ENCODE measurements at regions not wholly inside any gene's neighbourhood (a gene's known extent, or its start where the extent isn't known, plus 50 kb on each side); places are given as distances from the start of the nearest gene placed in this dataset.
"Not testable (repeated sequence)": the region's sequence is repeated elsewhere in the genome, so short reads cannot be mapped to it uniquely, and the experiment has no call there.

DNA sequence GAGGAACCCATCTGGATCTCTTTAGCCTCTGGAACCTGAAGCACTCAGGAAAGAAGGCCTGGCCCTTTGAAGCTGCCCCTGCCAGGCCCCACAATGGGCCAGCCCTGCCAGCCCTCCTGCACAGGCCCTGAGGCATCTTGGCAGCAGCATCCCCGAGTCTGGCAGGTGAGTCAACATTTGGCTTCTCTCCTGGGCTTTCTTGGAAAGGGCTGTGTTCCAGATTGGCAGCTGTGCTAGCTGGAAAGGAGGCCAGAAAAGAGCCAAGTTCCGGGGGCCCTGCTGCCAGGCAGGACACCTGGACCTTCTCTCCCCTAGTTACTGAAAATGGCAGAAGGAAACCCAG lies 187.2 kb downstream of the SHQ1 start:
- in situ Hi-C loops (cut with MboI; ENCODE audit: low sequenced_read_pairs), result no loop called here

GRCh38 chr3:72660270-72661114 lies 187.8 kb downstream of the SHQ1 start:
- in situ Hi-C loops (cut with MboI; ENCODE audit: low sequenced_read_pairs), result no loop called here

- in situ Hi-C loops (cut with MboI; ENCODE audit: low sequenced_read_pairs), result no loop called here
Measured at GRCh38 chr3:72659596-72659995, 188.6 kb downstream of the SHQ1 start.

DNA sequence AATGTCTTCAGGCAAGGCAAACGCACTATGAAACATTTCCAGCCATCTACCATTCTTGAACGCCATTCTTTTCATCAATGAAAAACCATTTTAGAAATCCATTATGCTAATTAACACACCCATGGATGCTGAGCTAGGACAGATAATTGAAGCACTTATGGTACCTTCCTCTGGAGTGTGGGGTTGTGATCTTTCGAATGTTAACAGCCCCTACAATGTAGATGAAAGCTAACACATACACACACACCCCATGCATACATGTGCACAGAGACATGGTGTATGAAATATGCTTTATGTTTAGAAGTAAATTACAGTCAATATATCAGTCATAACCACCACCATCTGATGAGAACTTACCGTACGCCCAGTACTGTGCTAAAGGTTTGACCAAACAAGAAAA lies 189.1 kb downstream of the SHQ1 start:
- in situ Hi-C loops (cut with MboI; ENCODE audit: low sequenced_read_pairs), result no loop called here

DNA sequence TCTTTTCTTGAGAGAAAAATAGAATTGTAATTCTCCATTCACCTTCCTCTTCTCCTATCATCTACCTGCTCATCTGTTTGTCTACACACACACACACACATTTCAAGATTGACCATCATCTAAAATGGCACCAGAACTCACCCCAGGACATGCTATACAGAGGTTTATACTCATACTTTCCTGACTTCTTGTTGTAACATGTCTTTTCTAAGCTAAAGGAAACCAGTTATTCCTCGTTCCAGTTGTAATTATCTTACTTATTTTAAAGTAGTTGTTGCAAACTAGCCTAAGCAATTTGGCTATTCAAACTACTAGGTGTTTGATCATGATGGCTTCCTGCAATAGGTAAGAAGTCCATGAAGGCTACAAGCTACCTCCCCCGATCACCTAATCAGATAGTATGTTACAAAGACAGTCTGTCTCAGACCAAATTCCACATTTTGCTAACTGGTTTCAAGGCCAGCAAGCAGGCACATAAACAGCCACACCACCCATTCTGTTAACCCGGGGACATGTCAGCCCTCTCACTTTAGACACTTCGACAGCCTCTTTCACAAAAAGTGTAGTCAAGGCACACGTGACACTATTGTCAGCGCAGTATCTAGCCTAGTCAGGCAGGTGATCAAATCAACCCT lies 189.7 kb downstream of the SHQ1 start:
- in situ Hi-C loops (cut with MboI; ENCODE audit: low sequenced_read_pairs), result no loop called here

DNA sequence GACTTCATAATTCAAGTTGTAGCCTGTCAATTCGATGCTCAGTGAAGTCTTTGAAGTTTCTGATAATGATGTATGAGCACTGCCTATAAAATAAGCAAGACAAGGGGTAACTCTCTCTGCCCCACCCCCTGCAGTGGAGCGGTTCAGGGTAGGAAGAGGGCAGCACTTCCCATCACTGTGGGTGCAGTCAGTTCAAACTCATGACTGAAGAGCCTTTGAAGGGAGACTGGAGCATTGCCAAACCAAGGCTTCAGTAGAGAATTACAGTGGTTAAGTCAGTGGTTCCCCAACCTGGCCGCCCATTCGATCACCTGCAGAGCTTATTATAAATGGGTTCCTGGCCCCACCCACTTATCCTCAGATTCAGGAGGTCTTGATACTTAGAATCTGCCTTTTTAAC lies 190.6 kb downstream of the SHQ1 start:
- in situ Hi-C loops (cut with MboI; ENCODE audit: low sequenced_read_pairs), result no loop called here

GRCh38 chr3:72655723-72656122 lies 192.5 kb downstream of the SHQ1 start:
- in situ Hi-C loops (cut with MboI; ENCODE audit: low sequenced_read_pairs), result no loop called here

DNA sequence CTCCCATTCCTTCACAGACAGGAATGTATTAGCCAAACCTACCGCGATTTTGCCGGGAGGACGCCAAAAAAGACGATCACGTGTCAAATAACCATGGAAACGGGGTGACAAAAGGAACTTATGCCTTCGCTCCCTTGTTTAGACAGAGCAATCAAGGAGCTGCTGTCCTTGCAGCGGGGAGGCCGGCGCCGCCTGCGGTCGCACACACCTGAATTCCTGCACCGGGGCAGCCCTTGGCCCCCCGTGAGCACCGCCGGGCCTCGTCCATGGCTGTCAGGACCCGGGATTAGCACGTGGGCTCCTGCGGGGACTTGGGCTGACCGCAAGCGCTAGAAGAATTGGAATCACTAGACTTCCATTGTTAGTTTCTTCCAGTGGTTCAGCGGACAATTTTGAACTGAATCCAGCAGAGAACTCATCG lies 193.1 kb downstream of the SHQ1 start:
- in situ Hi-C loops (cut with MboI; ENCODE audit: low sequenced_read_pairs), result no loop called here

DNA sequence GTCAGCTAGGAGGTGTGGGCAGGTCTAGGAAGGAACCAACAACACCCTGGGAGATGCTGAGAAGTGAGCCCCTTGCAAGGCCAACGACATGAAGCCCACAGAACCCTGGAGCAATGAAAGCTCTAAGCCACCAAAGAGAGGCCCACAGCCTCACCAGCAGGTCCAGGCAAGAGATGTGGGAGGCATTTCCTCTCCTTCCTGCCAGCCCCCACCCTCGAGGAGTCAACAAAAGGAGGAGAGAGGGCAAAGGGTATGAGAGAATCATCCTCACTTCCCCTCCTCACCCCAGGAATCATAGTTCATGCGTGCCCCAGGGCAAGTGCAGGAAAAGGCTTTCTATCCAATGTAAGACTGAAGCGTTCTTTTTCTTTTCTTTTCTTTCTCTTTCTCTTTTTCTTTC lies 195.8 kb downstream of the SHQ1 start:
- in situ Hi-C loops (cut with MboI; ENCODE audit: low sequenced_read_pairs), result no loop called here

GRCh38 chr3:72651498-72651897 lies 196.7 kb downstream of the SHQ1 start:
- in situ Hi-C loops (cut with MboI; ENCODE audit: low sequenced_read_pairs), result no loop called here

- in situ Hi-C loops (cut with MboI; ENCODE audit: low sequenced_read_pairs), result no loop called here
Measured at GRCh38 chr3:72646263-72646662, 202.0 kb downstream of the SHQ1 start.

DNA sequence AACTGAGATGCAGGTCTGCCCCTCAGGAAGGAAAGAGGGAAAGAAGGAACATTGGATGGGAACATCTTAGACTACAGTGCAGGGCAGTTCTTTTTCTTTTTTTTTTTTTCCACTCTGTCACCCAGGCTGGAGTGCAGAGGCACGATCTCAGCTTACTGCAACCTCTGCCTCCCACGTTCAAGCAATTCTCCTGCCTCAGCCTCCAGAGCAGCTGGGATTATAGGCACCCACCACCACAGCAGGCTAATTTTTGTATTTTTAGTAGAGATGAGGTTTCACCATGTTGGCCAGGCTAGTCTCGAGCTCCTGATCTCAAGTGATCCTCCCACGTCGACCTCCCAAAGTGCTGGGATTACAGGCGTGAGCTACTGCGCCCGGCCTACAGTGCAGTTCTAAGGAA lies 204.6 kb downstream of the SHQ1 start:
- in situ Hi-C loops (cut with MboI; ENCODE audit: low sequenced_read_pairs), result not testable (repeated sequence)

GRCh38 chr3:72641684-72642083 lies 206.6 kb downstream of the SHQ1 start:
- in situ Hi-C loops (cut with MboI; ENCODE audit: low sequenced_read_pairs), result no loop called here

DNA sequence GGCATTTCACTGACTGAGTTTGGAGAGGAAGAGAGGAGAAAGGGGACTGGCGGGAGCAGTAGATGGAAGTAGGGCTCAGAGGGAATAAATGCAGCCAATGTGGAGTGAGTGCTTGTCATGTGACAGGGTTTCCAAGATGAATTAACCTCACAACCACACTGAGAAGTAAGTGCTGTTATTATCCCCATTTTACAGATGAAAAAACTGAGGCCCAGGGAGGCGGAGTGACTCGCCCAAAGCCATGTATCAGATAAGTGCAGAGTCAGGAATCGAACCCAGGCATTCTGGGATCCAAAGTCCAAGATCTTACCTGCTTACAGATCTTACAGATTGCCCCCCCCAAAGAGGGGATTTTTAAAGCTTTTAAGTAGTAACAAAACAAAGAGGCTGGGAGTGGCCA lies 207.2 kb downstream of the SHQ1 start:
- in situ Hi-C loops (cut with MboI; ENCODE audit: low sequenced_read_pairs), result no loop called here

DNA sequence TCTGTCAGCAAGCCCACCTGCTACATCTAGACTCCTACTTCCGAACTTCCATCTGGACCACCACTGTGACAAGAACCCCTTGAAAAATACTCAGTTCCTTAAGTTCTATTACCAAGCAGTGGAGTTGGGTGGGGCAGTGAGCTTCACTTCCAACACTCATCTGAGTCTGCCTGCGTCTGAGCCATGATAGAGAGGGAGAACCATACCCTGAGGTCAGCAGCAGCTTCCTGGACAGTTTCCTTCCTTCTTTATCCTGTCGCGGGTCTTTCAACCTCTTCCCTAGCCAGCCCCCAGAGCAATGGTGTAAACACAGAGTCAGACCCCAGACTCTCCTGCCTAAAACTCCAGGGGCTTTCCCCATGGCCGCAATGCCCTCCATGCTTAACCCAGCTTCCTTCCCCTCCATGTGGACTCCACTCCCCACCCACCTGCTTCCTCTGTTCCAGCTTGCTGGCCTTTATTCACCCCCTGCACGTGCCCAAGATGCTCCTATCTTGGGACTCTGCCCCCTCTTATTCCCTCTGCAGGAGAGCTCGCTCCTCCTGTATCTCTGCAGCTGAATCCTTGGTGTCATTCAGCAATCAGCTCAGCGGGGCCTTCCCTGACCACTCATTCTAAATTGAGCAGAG lies 211.2 kb downstream of the SHQ1 start:
- in situ Hi-C loops (cut with MboI; ENCODE audit: low sequenced_read_pairs), result no loop called here

DNA sequence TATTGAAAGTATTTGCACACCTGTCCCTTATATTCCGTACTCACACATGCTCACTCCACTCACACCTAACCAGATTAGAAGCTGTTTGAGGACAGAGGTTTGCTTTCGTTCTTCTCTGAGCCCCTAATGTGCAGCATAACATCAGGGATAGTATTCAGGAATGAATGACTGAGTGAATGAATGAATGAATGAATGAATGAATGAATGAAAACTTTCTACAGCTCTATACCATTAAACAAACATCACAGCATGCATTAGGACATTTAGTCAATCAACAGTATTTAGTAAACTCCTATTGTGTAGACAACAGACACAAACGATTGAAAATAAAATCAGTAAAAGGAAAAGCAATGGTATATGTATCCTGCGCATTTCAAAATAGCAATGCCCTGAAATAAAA lies 212.7 kb downstream of the SHQ1 start:
- in situ Hi-C loops (cut with MboI; ENCODE audit: low sequenced_read_pairs), result no loop called here

DNA sequence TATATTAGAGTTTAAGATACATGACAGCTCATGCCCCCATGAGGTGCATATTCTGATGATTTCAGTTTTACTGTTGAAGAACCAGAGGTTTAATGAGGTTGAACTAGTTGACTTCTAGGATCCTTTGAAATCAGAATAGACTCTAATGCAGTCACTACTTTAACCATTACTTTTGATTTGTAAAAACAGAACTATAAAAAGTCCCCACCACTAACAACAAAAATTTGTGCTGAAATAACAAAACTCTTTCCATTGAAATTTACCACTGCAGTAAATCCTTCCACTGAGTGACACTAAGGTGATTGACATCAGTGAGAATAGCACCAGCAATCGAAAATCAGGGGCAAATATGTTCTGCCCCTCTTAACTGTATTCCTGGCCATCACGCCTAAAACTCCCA lies 214.1 kb downstream of the SHQ1 start:
- in situ Hi-C loops (cut with MboI; ENCODE audit: low sequenced_read_pairs), result no loop called here

- in situ Hi-C loops (cut with MboI; ENCODE audit: low sequenced_read_pairs), result no loop called here
Measured at GRCh38 chr3:72633534-72633933, 214.7 kb downstream of the SHQ1 start.

- in situ Hi-C loops (cut with MboI; ENCODE audit: low sequenced_read_pairs), result no loop called here
Measured at GRCh38 chr3:72633121-72633520, 215.1 kb downstream of the SHQ1 start.

- in situ Hi-C loops (cut with MboI; ENCODE audit: low sequenced_read_pairs), result no loop called here
Measured at GRCh38 chr3:72632129-72632528, 216.1 kb downstream of the SHQ1 start.

DNA sequence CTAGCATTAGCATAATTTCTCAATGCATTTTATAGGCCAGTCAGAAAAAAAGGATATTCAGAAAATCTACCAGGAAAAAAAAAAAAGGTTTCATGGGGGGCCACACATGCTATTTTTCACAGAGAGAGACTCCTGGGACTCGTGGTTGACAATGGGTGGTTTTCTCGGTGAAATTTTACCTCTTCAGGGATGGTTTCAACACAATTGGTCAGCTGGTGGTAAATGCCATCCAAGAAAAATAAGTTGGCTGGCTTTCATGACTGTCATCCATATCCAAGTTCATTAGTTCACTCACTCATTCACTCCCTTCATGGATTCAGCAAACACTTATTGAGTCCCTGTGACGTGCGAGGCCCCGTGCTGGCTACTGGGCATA lies 217.3 kb downstream of the SHQ1 start:
- in situ Hi-C loops (cut with MboI; ENCODE audit: low sequenced_read_pairs), result no loop called here

- in situ Hi-C loops (cut with MboI; ENCODE audit: low sequenced_read_pairs), result no loop called here
Measured at GRCh38 chr3:72630327-72630968, 217.8 kb downstream of the SHQ1 start.

Data from HL-60/S4 treated with phorbol 12-myristate 13-acetate at 8.2 ng/mL for 4 days and 3 days (cell line).